ENCODE measurements at regions not wholly inside any gene's neighbourhood (a gene's known extent, or its start where the extent isn't known, plus 50 kb on each side); places are given as distances from the start of the nearest gene placed in this dataset.

DNA sequence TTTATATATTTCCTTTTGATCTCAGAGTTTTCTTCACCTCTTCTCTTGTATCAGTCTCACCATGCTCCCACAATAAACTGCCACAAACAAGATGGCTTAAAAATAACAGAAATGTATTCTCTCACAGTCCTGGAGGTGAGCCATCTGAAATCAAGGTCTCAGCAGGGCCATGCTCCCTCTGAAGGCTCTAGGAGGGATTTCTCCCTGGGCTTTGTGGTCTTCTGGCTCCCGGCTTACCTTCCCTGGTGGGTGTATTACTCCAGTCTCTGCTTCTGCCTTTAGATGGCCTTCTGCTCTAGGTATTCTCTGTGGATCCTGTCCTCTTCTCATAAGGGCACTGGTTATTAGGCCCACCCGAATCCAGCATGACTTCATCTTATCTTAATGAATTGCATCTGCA is 994.7 kb upstream of the POU3F3 start:
- TF ChIP-seq, protein P1, sequence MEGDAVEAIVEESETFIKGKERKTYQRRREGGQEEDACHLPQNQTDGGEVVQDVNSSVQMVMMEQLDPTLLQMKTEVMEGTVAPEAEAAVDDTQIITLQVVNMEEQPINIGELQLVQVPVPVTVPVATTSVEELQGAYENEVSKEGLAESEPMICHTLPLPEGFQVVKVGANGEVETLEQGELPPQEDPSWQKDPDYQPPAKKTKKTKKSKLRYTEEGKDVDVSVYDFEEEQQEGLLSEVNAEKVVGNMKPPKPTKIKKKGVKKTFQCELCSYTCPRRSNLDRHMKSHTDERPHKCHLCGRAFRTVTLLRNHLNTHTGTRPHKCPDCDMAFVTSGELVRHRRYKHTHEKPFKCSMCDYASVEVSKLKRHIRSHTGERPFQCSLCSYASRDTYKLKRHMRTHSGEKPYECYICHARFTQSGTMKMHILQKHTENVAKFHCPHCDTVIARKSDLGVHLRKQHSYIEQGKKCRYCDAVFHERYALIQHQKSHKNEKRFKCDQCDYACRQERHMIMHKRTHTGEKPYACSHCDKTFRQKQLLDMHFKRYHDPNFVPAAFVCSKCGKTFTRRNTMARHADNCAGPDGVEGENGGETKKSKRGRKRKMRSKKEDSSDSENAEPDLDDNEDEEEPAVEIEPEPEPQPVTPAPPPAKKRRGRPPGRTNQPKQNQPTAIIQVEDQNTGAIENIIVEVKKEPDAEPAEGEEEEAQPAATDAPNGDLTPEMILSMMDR (IDR thresholded peaks at IDR 0.05; ENCODE audit: control extremely low read depth in 1 of 3, insufficient read depth in 1 of 3, low read depth in 1 of 3, low read length in 3 of 3), result no peak
- TF ChIP-seq YY1 (IDR thresholded peaks at IDR 0.05; ENCODE audit: low read depth, low read length), result no peak
- no peak for TF ChIP-seq JUND (IDR thresholded peaks at IDR 0.05; ENCODE audit: low read length)
- TF ChIP-seq TBP (IDR thresholded peaks at IDR 0.05; ENCODE audit: low read depth, low read length), result no peak
- no peak for TF ChIP-seq BACH1 (IDR thresholded peaks at IDR 0.05; ENCODE audit: low read length)
- TF ChIP-seq POLR2AphosphoS5 (IDR thresholded peaks at IDR 0.05; ENCODE audit: low read depth, low read length), result no peak
- no peak for TF ChIP-seq MAFK (IDR thresholded peaks at IDR 0.05; ENCODE audit: low read depth, low read length)
- TF ChIP-seq ZNF274 (IDR thresholded peaks at IDR 0.05; ENCODE audit: borderline replicate concordance, extremely low read depth, low read length), result no peak
- TF ChIP-seq TAF7 (optimal IDR thresholded peaks at IDR 0.05; ENCODE audit: borderline replicate concordance, low read depth, low read length), result no peak
- no peak for TF ChIP-seq TAF1 (IDR thresholded peaks at IDR 0.05; ENCODE audit: low read depth, low read length)
- TF ChIP-seq ASH2L (IDR thresholded peaks at IDR 0.05; ENCODE audit: low read length), result no peak
- TF ChIP-seq EZH2 (IDR thresholded peaks at IDR 0.05; ENCODE audit: low read depth, low read length, severe bottlenecking), result no peak

Data from H1 (cell line).